ENCODE measurements at regions not wholly inside any gene's neighbourhood (a gene's known extent, or its start where the extent isn't known, plus 50 kb on each side); places are given as distances from the start of the nearest gene placed in this dataset.
"Not testable (repeated sequence)": the region's sequence is repeated elsewhere in the genome, so short reads cannot be mapped to it uniquely, and the experiment has no call there.

DNA sequence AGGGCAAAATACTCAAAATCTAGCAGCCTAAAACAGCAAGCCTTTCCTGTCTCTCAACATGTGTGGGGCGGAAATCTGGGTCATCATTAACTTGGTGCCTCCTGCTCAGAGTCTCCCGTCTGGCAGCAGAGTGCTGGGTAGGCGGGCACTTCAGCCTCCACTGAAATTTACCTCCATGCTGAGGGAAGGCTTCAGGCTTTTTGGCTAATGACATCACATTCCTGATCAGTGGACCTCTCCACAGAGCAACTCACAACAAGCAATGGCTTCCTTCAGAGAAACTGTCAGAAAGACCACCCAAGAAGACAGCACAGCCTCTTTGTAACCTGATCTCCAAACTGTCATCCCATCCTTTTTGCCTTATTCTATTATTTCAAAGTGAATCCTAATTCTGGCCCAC lies 1109.0 kb downstream of the UQCRFS1 start:
- no peak overlapping the region for H3K27ac Mint-ChIP-seq
- peaks cover 12% of the 10 kb centered on the region for H3K4me1 Mint-ChIP-seq
- no peak overlapping the region for H3K4me3 Mint-ChIP-seq
- TF ChIP-seq, protein P1, sequence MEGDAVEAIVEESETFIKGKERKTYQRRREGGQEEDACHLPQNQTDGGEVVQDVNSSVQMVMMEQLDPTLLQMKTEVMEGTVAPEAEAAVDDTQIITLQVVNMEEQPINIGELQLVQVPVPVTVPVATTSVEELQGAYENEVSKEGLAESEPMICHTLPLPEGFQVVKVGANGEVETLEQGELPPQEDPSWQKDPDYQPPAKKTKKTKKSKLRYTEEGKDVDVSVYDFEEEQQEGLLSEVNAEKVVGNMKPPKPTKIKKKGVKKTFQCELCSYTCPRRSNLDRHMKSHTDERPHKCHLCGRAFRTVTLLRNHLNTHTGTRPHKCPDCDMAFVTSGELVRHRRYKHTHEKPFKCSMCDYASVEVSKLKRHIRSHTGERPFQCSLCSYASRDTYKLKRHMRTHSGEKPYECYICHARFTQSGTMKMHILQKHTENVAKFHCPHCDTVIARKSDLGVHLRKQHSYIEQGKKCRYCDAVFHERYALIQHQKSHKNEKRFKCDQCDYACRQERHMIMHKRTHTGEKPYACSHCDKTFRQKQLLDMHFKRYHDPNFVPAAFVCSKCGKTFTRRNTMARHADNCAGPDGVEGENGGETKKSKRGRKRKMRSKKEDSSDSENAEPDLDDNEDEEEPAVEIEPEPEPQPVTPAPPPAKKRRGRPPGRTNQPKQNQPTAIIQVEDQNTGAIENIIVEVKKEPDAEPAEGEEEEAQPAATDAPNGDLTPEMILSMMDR (IDR thresholded peaks at IDR 0.05), result no peak
- peaks cover 23% of the 10 kb centered on the region for H3K27me3 Mint-ChIP-seq (ENCODE audit: low read depth, poor library complexity)
- no peaks in the 10 kb centered on the region for H3K9me3 Mint-ChIP-seq
- DNase-seq, result peak; percentile 15
- no peaks in the 10 kb centered on the region for H3K36me3 Mint-ChIP-seq (ENCODE audit: low read depth)

DNA sequence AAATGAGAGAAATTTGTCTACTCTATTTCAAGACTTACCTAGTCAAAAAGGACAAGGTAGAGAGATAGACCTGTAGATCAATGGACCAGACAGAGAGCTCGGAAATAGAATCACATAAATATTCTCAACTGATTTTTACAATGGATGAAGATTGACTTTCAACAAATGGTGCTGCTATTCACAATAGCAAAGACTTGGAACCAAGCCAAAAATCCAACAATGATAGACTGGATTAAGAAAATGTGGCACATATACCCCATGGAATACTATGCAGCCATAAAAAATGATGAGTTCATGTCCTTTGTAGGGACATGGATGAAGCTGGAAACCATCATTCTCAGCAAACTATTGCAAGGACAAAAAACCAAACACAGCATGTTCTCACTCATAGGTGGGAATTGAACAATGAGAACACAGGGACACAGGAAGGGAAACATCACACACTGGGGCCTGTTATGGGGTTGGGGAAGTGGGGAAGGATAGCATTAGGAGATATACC lies 1128.2 kb downstream of the UQCRFS1 start:
- H3K4me3 Mint-ChIP-seq; H3K27me3 Mint-ChIP-seq (ENCODE audit: low read depth, poor library complexity); H3K36me3 Mint-ChIP-seq (ENCODE audit: low read depth); H3K4me1 Mint-ChIP-seq; DNase-seq; H3K27ac Mint-ChIP-seq: not testable (repeated sequence)
- peaks cover 22% of the 10 kb centered on the region for H3K9me3 Mint-ChIP-seq

DNA sequence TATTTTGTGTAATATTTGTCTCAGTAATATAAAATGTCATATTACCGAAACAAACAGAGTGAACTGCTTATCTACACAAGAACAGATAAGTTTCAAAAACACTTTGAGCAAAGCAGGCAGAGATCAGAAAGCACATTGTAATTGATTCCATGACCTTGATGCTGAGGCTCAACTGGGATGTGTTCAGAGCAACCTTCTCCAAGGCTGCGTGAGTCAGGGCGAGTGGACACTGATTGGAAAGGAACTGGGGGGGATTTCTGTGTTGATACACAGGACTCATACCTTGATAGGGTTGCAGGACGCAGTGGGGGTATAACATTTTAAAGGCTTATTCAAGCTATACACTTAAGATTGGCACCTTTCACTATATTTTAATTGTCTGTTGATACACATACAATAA lies 1136.3 kb downstream of the UQCRFS1 start:
- H3K9me3 Mint-ChIP-seq, result peaks cover 10% of the 10 kb centered on the region
- no peaks in the 10 kb centered on the region for H3K36me3 Mint-ChIP-seq (ENCODE audit: low read depth)
- no peak overlapping the region for H3K27ac Mint-ChIP-seq
- H3K4me3 Mint-ChIP-seq, result no peak overlapping the region
- no peaks in the 10 kb centered on the region for H3K4me1 Mint-ChIP-seq
- TF ChIP-seq, protein P1 (IDR thresholded peaks at IDR 0.05), result no peak
- peaks cover 7% of the 10 kb centered on the region for H3K27me3 Mint-ChIP-seq (ENCODE audit: low read depth, poor library complexity)
- DNase-seq, result no peak

DNA sequence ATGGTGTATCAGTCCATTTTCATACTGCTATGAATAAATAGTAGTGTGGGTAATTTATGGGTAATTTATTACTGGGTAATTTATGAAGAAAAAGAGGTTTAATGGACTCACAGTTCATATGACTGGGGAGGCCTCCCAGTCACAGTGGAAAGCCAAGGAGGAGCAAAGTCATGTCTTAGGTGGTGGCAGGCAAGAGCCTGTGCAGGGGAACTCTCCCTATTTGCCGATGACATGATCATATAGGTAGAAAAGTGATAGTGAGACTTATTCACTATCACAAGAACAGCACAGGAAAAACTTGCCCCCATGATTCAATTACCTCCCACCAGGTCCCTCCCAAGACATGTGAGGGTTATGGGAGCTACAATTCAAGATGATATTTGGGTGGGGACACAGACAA lies 1137.7 kb downstream of the UQCRFS1 start:
- Mint-ChIP-seq H3K9me3 (no peaks in the 10 kb centered on the region), H3K36me3 (ENCODE audit: low read depth) (no peaks in the 10 kb centered on the region), H3K27me3 (ENCODE audit: low read depth, poor library complexity) (peaks cover 10% of the 10 kb centered on the region)

DNA sequence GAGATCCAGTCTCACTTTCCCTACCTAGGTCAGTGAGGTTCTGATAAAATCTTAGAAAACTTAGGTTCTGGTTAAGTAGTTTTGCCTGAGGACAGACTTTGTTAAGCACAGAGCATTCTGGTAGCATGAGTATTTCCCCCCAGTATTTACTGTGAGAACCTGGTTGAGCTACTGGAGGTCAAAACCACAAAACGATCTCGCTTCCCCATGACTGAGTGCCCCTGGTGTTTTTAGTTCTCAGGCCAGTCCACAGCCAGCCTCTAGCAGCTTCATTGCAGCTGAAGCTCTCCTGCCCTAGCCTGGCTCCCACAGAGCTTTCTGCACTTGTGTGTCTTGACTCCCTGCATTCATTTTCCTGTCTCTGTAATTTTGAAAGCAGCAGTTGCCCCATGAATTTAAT lies 1138.2 kb downstream of the UQCRFS1 start:
- Mint-ChIP-seq H3K9me3 (no peaks in the 10 kb centered on the region), H3K36me3 (ENCODE audit: low read depth) (no peaks in the 10 kb centered on the region), H3K27ac (no peak overlapping the region), H3K4me3 (no peak overlapping the region), H3K4me1 (no peaks in the 10 kb centered on the region), H3K27me3 (ENCODE audit: low read depth, poor library complexity) (peaks cover 10% of the 10 kb centered on the region)
- DNase-seq, result no peak
- TF ChIP-seq, protein P1 (IDR thresholded peaks at IDR 0.05), result no peak

More for the DNA sequence above, 1137.7 kb downstream of the UQCRFS1 start:
- H3K4me3 Mint-ChIP-seq, result no peak overlapping the region
- H3K27ac Mint-ChIP-seq, result no peak overlapping the region
- H3K4me1 Mint-ChIP-seq, result no peaks in the 10 kb centered on the region
- TF ChIP-seq, protein P1 (IDR thresholded peaks at IDR 0.05), result no peak
- DNase-seq, result no peak

DNA sequence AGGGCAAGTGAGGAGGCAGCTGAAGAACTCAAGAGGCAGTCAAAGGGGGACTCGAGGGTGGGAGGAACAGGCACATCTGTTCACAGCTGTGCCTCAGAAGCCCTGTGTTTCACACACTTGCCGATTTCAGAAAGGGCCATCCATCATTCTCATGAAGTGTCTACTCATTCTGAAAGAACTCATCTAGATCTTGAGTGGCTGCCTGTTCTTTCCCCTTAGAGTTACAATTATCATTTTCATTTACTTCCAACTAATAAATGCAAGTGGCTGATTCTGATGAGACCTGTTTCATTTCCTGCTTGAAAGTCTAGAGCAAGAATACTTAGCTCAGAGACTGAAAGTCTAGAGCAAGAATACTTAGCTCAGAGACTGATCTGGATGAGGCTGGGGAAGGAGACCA lies 1145.1 kb downstream of the UQCRFS1 start:
- H3K36me3 Mint-ChIP-seq (ENCODE audit: low read depth), result no peaks in the 10 kb centered on the region

More for the DNA sequence above, 1145.1 kb downstream of the UQCRFS1 start:
- Mint-ChIP-seq H3K9me3 (no peaks in the 10 kb centered on the region), H3K27ac (no peak overlapping the region), H3K27me3 (ENCODE audit: low read depth, poor library complexity) (peaks cover 4% of the 10 kb centered on the region), H3K4me3 (no peak overlapping the region), H3K4me1 (peaks cover 12% of the 10 kb centered on the region)
- DNase-seq, result no peak
- TF ChIP-seq, protein P1 (IDR thresholded peaks at IDR 0.05), result no peak
